DMS 273 treated with DMSO at 0.1 percent for 48 hours (cell line): ENCODE measurements at regions not wholly inside any gene's neighbourhood (a gene's known extent, or its start where the extent isn't known, plus 50 kb on each side); places are given as distances from the start of the nearest gene placed in this dataset.

Source experiments
- DNase-seq: peaks from one replicate; lab custom pipeline; 2025; lab: John Stamatoyannopoulos, UW

- DNase-seq: no peak
Measured at GRCh38 chr17:68812876-68813584, 142.2 kb downstream of the ABCA8 start.

GRCh38 chr17:68809148-68809547 lies 146.0 kb downstream of the ABCA8 start:
- DNase-seq: no peak

GRCh38 chr17:68807998-68808772 lies 147.0 kb downstream of the ABCA8 start:
- no peak for DNase-seq

DNA sequence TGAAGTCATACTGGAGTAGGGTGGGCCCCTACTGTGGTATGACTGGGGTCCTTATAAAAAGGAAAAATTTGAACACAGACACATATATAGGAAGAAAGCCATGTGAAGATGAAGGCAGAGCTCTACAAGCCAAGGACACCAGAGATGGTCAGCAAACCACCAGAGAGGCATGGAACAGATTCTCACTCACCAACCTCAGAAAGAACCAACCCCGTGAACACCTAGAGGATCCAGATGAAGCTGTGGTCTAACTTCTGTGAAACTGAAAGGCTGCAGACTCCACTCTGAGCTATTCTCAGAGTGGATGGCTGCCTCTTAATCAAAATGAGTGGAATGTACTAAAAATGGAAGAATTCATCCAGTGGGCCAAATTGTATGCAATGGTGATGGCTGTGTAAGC lies 149.6 kb downstream of the ABCA8 start:
- DNase-seq: no peak

DNA sequence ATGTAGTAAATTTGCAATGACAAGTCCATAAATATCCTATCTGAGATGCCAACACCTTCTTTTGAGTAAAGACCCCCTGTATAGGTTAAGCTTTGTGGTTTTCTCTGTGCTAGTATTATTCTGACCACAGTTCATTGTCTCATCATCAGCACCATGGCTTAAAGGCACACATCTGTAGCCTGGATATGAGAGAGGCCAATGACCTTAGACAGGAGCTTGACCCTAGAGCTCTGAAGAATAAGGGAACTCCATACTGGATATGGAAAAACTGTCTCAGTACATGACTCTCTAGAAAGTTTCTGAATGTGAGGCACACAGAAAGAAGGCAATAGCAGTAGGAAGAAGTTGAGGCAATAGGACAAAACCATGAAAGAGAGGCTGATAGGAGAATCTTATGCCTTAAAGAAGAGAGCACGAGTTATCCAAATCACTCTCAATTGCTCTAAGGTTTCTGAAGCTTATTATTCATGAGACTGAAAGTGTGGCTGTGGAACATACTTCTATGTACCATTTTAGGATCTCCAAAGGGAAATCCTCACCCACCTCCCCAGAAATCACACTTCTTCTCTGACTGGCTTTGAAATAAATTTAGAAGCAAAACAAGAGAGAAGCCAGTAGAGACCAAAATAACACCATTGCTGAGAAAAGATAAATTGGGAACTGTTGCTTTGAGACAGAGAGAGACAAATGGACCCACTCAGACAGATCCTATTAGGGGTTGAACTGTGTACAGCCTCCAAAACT lies 150.2 kb downstream of the ABCA8 start:
- DNase-seq: no peak

DNA sequence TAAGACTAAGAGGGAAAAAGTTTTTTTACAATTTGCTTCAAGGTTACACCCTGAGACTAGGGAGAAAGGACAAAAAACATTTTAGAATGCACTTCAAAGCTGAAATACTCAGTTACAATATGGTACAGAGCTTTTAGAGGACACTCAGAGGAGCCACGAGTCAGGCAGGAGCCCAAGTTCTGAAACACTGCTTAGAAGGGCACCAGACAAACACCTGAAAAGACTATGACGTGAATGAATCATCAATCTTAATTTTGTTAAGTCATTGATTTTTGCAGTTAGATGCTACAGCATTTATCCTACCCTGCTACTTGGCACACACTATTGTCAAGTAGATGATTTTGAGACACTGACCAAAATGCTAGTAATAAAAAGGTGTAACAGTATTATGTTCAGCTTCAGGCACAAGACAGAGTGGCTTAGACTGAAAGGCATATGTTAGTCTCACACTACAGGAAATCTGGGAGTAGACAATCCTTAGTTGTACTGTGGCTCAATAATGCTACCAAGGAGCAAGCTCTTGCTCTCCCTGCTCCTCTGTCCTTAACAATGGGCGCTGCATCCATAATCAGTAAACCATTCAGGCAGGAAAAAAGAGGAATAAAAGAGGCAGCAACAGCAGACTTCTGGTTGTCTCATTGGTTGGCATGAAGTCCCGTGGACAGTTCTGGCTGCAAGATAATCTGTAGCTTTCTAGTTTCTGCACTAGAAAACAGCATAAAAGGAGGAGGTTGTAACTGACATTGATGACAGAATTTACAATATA lies 151.8 kb downstream of the ABCA8 start:
- DNase-seq: no peak

DNA sequence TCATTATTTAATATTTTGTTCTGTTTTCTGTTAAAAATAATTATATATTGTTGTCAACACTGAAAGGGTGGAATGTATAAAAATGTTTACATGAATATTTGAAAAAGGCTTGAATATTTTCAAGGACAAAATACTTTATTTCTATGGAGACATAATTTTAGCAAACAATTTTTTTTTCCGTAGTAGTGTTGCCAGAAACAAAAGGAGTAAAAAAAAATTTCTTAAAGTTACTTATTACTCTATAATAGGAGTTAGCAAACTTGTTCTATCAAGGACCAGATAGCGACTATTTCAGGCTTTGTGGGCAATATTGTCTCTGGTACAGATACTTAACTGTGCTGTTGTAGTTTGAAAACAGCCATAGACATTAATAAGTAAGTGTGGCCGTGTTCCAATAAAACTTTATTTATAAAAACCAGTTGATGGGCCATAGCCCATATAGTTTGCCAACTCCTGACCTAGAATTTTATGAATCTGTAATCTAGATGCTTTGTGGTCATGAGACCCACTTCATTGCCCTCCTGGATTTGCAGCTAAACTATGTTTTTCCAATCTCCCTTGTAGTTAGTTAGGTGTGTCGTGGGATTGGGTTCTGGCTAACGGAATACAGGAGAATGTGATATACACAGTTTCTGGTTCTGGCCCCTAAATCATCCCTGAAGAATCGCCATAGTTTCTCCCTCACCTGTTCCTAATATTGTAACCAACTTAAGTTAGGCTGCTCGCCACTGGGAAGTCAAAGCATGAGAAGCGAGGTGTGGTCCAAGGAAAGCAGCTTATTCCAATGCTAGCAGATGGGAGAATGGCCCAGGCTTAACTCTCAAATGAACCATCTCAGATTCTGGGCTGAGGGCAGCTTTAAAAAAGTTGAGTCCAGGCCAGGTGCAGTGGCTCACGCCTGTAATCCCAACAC lies 153.6 kb downstream of the ABCA8 start:
- DNase-seq: no peak

DNA sequence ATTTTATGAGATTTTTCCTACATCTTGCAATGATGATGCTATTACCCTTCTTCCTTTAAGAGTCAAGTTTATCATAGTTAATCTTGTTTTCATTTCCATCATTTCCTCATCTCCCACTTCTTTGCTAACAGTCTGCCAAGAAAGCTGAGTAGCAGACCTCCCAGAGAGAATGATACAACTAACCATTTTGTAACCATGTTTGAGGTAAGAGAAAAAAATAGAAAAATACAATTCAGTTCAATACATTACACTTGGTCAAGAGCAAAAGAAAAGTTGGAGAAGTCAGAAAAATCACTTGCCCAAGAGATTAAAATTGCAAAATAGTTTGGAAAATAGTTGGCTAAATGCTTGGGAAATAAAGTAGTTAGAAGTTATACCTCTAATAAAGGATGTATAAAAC lies 154.4 kb downstream of the ABCA8 start:
- no peak for DNase-seq

- peak; percentile 31 for DNase-seq
Measured at GRCh38 chr17:68794636-68795434, 160.4 kb downstream of the ABCA8 start.

DNA sequence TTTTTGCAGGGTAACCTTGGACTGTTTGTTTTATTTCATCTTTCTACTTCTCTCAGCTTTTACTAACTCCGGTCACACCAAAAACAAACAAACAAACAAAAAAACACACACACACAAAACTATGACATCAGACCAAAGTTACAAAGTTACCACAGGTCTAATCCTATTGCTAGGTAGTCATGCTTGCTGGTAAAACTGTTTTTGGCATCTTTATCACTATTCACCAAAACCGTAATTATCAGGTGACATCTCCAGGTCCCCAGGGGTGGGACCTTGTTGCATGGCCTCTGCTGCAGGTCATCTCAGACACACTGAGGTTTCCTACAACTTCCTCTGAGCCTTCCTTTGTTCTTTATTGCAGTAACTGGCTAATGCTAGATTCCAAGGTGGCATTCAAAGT lies 162.3 kb downstream of the ABCA8 start:
- no peak for DNase-seq

GRCh38 chr17:68792042-68792685 lies 163.0 kb downstream of the ABCA8 start:
- no peak for DNase-seq

DNA sequence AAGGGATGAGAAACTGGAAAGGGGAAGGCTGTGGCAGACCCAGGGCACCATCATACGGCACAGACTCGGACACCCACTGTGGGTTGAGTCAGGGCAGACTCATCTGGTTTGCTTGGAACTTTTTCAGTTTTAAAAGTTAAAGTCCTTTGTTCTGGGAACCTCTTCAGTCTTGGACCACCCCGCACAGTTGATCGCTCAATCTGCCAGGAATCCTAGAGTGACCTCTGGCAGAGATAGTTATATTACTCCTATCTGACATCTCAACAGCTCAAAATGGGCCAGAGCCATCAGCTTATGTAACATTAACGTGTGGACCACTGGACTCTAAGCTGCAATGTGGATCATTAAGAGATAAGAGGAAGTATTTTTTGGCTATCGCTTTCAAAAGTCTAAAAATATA lies 164.3 kb downstream of the ABCA8 start:
- DNase-seq: no peak

- DNase-seq: no peak
Measured at GRCh38 chr17:68790492-68790891, 164.7 kb downstream of the ABCA8 start.

DNA sequence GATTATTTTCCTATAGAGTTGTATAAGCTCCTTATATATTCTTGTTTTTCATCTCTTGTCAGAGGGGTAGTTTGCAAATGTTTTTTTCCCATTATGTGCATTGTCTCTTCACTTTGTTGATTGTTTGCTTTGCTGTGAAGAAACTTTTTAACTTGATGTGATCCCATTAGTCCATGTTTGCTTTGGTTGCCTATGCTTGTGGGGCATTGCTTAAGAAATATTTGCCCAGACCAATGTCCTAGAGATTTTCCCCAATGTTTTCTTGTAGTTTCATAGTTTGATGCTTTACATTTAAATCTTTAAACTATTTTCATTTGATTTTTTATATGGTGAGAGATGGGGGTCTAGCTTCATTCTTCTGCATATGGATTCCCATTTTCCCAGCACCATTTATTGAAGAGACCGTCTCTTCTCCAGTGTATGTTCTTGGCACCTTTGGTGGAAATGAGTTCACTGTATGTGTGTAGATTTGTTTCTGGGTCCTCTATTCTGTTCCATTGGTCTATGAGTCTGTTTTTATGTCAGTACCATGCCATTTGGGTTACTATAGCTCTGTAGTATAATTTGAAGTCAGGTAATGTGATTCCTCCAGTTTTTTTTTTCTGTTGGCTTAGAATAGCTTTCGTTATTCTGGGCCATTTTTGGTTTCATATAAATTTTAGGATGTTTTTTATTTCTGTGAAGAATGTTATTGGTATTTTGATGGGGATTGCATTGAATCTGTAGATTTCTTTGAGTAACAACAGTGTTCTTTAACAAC lies 165.8 kb downstream of the ABCA8 start:
- DNase-seq: no peak

DNA sequence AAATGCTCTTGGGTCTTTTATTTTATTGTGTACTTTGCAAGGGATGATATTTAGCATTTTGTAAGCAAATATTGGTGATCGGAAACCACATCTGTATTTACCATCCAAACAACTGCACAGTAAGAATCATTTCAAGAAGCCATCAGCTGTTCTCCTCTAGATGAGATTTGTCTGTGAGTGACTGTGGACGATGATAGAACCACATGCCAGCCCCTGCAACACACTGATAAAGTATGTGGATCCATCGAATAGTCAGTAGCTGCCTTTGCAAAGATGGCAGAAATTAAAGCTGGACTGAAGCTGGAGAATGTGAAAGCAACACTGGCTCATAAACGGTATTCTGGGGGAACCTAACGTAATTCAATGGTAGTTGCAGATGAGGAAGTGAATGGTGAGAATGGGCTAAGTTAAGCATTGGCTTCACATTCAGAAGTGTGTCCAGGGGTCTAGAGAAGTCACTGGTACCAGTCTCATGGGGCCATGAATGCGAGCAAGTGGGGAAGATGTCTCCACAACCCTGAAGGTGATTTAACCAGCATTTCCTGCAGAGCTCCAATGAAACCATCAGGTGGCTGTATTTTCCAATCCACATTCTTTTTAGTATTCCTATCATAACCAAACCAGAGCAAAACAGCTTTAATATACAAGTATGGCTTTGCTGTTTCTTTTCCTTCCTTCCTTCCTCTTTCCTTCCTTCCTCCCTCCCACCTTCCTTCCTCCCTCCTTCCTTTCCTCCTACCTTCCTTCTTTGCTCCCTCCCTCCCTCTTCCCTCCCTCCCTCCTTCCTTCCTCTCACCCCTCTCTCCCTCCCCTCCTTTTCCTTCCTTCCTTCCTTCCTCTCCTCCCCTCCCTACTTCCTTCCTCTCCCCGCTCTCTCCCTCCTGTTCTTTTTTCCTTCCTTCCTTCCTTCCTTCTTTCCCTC lies 169.4 kb downstream of the ABCA8 start:
- DNase-seq: no peak

- no peak for DNase-seq
Measured at GRCh38 chr17:68784431-68784830, 170.8 kb downstream of the ABCA8 start.

- no peak for DNase-seq
Measured at GRCh38 chr17:68783861-68784260, 171.3 kb downstream of the ABCA8 start.

DNA sequence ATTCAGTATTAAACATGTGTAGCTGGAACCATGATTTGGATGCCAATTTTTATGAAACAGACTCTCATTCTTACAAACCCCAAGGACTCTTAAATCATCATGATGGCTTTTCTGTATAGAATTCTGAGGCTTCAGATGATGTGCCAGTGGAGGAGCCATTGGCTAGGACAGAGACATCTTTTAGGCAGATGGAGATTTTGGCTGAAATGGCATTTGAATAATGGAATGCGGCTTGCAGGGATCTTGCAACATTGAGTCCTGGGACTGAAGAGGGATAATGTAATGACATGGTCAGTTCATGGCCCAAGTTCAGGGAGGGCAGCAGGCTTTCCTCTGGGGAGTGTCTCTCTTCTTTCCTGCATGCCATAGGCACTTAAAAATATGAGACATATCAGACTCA lies 172.4 kb downstream of the ABCA8 start:
- DNase-seq: no peak
